ENCODE measurements at regions not wholly inside any gene's neighbourhood (a gene's known extent, or its start where the extent isn't known, plus 50 kb on each side); places are given as distances from the start of the nearest gene placed in this dataset.

GRCh38 chr4:37109756-37110155 is 134.8 kb upstream of the NWD2 start:
- ChIA-PET POLR2A (ENCODE audit: low non-redundant PET) (no interaction called here), CTCF (no interaction called here)
- no peak for TF ChIP-seq CTCF (conservative IDR thresholded peaks at IDR 0.05; ENCODE audit: low read depth)
- H3K27ac ChIP-seq, result no peak overlapping the region
- no peak for DNase-seq (ENCODE audit: low spot score)

GRCh38 chr4:37124800-37125199 is 119.7 kb upstream of the NWD2 start:
- POLR2A ChIA-PET (ENCODE audit: low non-redundant PET), result no interaction called here
- H3K27ac ChIP-seq, result no peak overlapping the region
- CTCF ChIA-PET, result interaction anchor here (0.5 to 0.7 kb wide), 2 partner anchors 157 to 264 kb away, joined by 4 to 7 read pairs; no protein-coding TSS in a partner anchor
- DNase-seq (ENCODE audit: low spot score), result no peak
- TF ChIP-seq CTCF (conservative IDR thresholded peaks at IDR 0.05; ENCODE audit: low read depth), result no peak

GRCh38 chr4:37126051-37126450 is 118.5 kb upstream of the NWD2 start:
- TF ChIP-seq CTCF (conservative IDR thresholded peaks at IDR 0.05; ENCODE audit: low read depth), result no peak
- no peak for DNase-seq (ENCODE audit: low spot score)
- ChIA-PET CTCF (no interaction called here), POLR2A (ENCODE audit: low non-redundant PET) (no interaction called here)
- no peak overlapping the region for H3K27ac ChIP-seq

GRCh38 chr4:37130465-37130864 is 114.1 kb upstream of the NWD2 start:
- no peak for DNase-seq (ENCODE audit: low spot score)
- H3K27ac ChIP-seq, result no peak overlapping the region
- TF ChIP-seq CTCF (conservative IDR thresholded peaks at IDR 0.05; ENCODE audit: low read depth), result no peak
- CTCF ChIA-PET, result interaction anchor here (0.6 kb wide), 1 partner anchor 801 kb away, joined by 4 read pairs; no protein-coding TSS in a partner anchor
- POLR2A ChIA-PET (ENCODE audit: low non-redundant PET), result no interaction called here

GRCh38 chr4:37132351-37132974 is 112.1 kb upstream of the NWD2 start:
- no peak for DNase-seq (ENCODE audit: low spot score)
- POLR2A ChIA-PET (ENCODE audit: low non-redundant PET), result no interaction called here
- no peak overlapping the region for H3K27ac ChIP-seq
- no peak for TF ChIP-seq CTCF (conservative IDR thresholded peaks at IDR 0.05; ENCODE audit: low read depth)
- CTCF ChIA-PET, result no interaction called here

- no peak for DNase-seq (ENCODE audit: low spot score)
- ChIA-PET CTCF (no interaction called here), POLR2A (ENCODE audit: low non-redundant PET) (no interaction called here)
- TF ChIP-seq CTCF (conservative IDR thresholded peaks at IDR 0.05; ENCODE audit: low read depth), result no peak
- H3K27ac ChIP-seq, result no peak overlapping the region
Measured at GRCh38 chr4:37132975-37133360, 111.6 kb upstream of the NWD2 start.
